ENCODE measurements at regions not wholly inside any gene's neighbourhood (a gene's known extent, or its start where the extent isn't known, plus 50 kb on each side); places are given as distances from the start of the nearest gene placed in this dataset.

DNA sequence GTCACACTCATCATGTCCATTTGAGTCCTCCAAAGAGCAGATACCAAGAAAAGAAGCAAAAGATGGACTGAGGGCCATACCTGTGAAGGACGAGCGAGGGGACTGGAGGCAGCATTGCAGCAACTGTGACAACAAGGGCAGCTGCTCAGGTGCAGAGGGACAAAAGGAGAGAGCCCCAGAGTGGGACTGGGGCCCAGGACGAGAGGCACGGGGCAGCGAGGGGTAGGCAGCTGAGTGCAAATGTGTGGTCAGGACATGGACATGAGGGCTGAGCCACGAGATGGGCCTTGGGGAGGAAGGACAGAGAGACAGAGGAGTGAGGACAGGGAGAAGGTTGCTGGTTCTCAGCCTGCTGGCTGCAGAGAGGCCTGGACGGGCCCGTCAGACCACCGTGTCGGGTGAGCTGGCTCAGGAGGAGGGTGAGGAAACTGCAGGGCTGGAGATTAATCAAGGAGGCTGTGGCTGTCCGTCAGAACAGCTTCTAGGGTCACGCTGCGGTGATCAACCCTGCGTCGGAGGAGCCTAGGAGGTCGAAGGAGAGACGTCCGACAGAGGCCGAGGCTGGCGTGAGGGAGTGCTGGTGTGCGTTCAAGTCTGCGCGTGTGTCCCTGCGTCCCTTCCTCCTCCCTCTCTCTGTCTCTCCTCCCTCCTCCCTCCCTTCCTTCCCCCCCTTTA lies 206.8 kb upstream of the HDAC4 start:
- DNase-seq, result no peak
- Histone ChIP-seq H3K36me3 (no peaks in the 10 kb centered on the region), H3K4me3 (no peak overlapping the region), H3K27me3 (peaks cover 5% of the 10 kb centered on the region), H3K9me3 (no peaks in the 10 kb centered on the region), H3K4me1 (no peaks in the 10 kb centered on the region), H3K27ac (no peak overlapping the region)
- TF ChIP-seq POLR2AphosphoS5 (IDR thresholded peaks at IDR 0.05) (no peak), POLR2A (IDR thresholded peaks at IDR 0.05) (no peak), EP300 (IDR thresholded peaks at IDR 0.05; ENCODE audit: low read depth) (no peak)
- TF ChIP-seq, protein P1, sequence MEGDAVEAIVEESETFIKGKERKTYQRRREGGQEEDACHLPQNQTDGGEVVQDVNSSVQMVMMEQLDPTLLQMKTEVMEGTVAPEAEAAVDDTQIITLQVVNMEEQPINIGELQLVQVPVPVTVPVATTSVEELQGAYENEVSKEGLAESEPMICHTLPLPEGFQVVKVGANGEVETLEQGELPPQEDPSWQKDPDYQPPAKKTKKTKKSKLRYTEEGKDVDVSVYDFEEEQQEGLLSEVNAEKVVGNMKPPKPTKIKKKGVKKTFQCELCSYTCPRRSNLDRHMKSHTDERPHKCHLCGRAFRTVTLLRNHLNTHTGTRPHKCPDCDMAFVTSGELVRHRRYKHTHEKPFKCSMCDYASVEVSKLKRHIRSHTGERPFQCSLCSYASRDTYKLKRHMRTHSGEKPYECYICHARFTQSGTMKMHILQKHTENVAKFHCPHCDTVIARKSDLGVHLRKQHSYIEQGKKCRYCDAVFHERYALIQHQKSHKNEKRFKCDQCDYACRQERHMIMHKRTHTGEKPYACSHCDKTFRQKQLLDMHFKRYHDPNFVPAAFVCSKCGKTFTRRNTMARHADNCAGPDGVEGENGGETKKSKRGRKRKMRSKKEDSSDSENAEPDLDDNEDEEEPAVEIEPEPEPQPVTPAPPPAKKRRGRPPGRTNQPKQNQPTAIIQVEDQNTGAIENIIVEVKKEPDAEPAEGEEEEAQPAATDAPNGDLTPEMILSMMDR (IDR thresholded peaks at IDR 0.05), result no peak
- in situ Hi-C loops (cut with MboI; ENCODE audit: low pct_ligation_motif_present in 1 of 4, low pct_unique_long_range_greater_than_20kb in 1 of 4, low sequenced_read_pairs in 3 of 4), result no loop called here
- intact Hi-C loops (cut with DNase I; ENCODE audit: low total_unique reads), result no loop called here
- WGBS, 2 donors (ENCODE audit: low coverage in 1 of 2), result 17 to 72% methylated on average over 1 to 24 of the region's 24 CpGs

DNA sequence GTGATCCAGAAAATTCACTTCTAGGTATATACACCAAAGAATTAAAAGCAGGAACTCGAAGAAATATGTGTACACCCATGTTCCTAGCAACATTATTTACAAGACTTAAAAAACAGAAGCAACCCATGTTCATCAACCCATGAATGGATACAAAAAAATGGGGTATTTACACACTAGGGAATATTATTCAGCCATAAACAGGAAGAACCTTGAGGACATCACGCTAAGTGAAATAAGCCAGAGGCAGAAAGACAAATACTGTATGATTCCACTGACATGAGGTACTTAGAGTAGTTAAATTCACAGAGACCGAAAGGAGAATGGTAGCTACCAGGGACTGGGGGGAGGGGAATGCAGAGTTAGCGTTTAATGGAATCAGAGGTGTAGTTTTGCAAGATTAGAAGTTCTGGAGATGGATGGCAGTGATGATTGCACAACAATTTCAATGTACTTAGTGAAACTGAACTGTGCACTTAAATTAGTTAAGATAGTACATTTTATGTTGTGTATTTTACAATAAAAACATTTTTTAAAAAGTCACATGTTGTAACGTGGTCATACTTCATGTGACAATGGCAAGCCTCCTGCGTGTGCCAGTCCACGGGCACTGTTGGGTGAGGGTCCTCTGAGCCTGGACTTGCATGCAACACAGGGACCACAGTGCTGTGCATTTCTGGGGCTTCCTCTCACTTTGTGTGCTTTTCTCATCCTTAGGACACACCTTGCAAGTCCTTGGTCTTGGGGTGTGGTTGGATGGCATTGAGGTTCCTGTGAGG lies 206.1 kb upstream of the HDAC4 start:
- peaks cover 5% of the 10 kb centered on the region for H3K27me3 ChIP-seq
- WGBS, 2 donors (ENCODE audit: low coverage in 1 of 2), result 79 to 84% methylated on average over 7 of the region's 7 CpGs
- no peak for DNase-seq
- no peaks in the 10 kb centered on the region for H3K9me3 ChIP-seq
- no peak overlapping the region for H3K27ac ChIP-seq
- intact Hi-C loops (cut with DNase I; ENCODE audit: low total_unique reads) (no loop called here), in situ Hi-C loops (cut with MboI; ENCODE audit: low pct_ligation_motif_present in 1 of 4, low pct_unique_long_range_greater_than_20kb in 1 of 4, low sequenced_read_pairs in 3 of 4) (no loop called here)
- no peaks in the 10 kb centered on the region for H3K36me3 ChIP-seq
- H3K4me1 ChIP-seq, result no peaks in the 10 kb centered on the region
- TF ChIP-seq EP300 (IDR thresholded peaks at IDR 0.05; ENCODE audit: low read depth) (no peak), POLR2AphosphoS5 (IDR thresholded peaks at IDR 0.05) (no peak), POLR2A (IDR thresholded peaks at IDR 0.05) (no peak)
- TF ChIP-seq, protein P1 (IDR thresholded peaks at IDR 0.05), result no peak
- H3K4me3 ChIP-seq, result no peak overlapping the region

DNA sequence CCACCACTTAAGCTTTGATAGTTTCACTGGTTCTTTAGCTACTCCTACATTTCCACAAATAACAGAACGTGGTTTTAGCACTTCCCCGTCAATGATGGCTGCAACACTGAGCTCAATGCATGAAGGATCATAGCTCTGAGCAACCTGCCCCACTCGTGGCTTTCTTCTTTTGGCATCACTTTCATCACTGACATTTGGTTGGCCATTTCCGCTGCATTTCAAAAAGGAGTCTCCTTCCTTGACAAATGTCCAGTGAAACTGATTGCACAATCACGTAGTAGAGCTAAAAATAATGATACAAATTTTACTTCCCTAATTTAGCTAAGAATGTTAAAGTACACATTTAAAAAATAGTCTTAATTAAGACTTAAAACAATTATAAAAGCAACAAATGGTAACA lies 205.2 kb upstream of the HDAC4 start:
- H3K36me3 ChIP-seq, result no peaks in the 10 kb centered on the region

DNA sequence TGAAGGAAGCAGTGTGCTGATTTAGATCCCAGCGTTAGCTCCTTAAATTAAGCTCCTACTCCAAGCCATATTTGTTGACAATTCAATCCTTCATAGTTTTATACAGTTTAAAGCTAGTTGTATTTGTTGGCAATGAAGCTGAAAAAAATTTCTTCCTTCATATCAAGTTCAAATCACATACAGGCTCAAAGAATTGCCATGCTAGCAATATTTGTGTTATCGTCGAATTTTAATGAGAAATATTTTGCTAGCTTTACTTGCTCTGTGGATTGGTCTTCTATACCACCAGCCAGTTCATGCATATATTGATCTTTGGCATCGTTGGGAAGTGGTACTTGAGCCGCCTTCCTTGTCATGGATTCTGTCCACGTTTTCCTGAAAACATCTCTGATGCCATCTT lies 204.6 kb upstream of the HDAC4 start:
- Histone ChIP-seq H3K27me3 (peaks cover 5% of the 10 kb centered on the region), H3K27ac (no peak overlapping the region), H3K9me3 (no peaks in the 10 kb centered on the region), H3K36me3 (no peaks in the 10 kb centered on the region), H3K4me3 (no peak overlapping the region), H3K4me1 (no peaks in the 10 kb centered on the region)
- intact Hi-C loops (cut with DNase I; ENCODE audit: low total_unique reads) (no loop called here), in situ Hi-C loops (cut with MboI; ENCODE audit: low pct_ligation_motif_present in 1 of 4, low pct_unique_long_range_greater_than_20kb in 1 of 4, low sequenced_read_pairs in 3 of 4) (no loop called here)
- TF ChIP-seq POLR2AphosphoS5 (IDR thresholded peaks at IDR 0.05) (no peak), POLR2A (IDR thresholded peaks at IDR 0.05) (no peak), EP300 (IDR thresholded peaks at IDR 0.05; ENCODE audit: low read depth) (no peak)
- TF ChIP-seq, protein P1 (IDR thresholded peaks at IDR 0.05), result no peak
- WGBS, 2 donors (ENCODE audit: low coverage in 1 of 2), result 81% methylated on average over 6 of the region's 6 CpGs
- DNase-seq, result no peak

More for the DNA sequence above, 205.2 kb upstream of the HDAC4 start:
- intact Hi-C loops (cut with DNase I; ENCODE audit: low total_unique reads) (no loop called here), in situ Hi-C loops (cut with MboI; ENCODE audit: low pct_ligation_motif_present in 1 of 4, low pct_unique_long_range_greater_than_20kb in 1 of 4, low sequenced_read_pairs in 3 of 4) (no loop called here)
- H3K4me1 ChIP-seq, result no peaks in the 10 kb centered on the region
- H3K27me3 ChIP-seq, result peaks cover 5% of the 10 kb centered on the region
- no peak overlapping the region for H3K27ac ChIP-seq
- no peaks in the 10 kb centered on the region for H3K9me3 ChIP-seq
- no peak for DNase-seq
- no peak overlapping the region for H3K4me3 ChIP-seq
- 50 to 58% methylated on average over 5 of the region's 5 CpGs for WGBS, 2 donors (ENCODE audit: low coverage in 1 of 2)
- TF ChIP-seq POLR2A (IDR thresholded peaks at IDR 0.05), result no peak
- no peak for TF ChIP-seq POLR2AphosphoS5 (IDR thresholded peaks at IDR 0.05)
- no peak for TF ChIP-seq EP300 (IDR thresholded peaks at IDR 0.05; ENCODE audit: low read depth)
- TF ChIP-seq, protein P1 (IDR thresholded peaks at IDR 0.05), result no peak
